A549 (cell line): ENCODE measurements at regions not wholly inside any gene's neighbourhood (a gene's known extent, or its start where the extent isn't known, plus 50 kb on each side); places are given as distances from the start of the nearest gene placed in this dataset.

ENCODE experiments used
- ATAC-seq, 2 experiments: fragments of 200-7000 bp in 1 of 2; fragments of >200 bp in 1 of 2; cut with Nextera tagmentation in 1 of 2; cut with Tn5 transposase in 1 of 2; 3 replicates each; pipeline versions ENCODE4 v1.8.0 to v1.9.1; 2018 to 2020; ENCODE audit warnings: mild to moderate bottlenecking in 1 of 2, moderate library complexity in 1 of 2
- CTCF ChIA-PET: fragments of 300-600 bp; sonication (Branson Sonifier 250); formaldehyde crosslinking; extraction: SDS; loops from one replicate; lab custom pipeline; 2021; ENCODE audit warnings: antibody characterized with exemption, inconsistent platforms; lab: Yijun Ruan, JAX
- POLR2A ChIA-PET: fragments of 350-600 bp; formaldehyde crosslinking; extraction: SDS; loops from one replicate; lab custom pipeline; 2021; ENCODE audit warnings: antibody characterized with exemption, inconsistent platforms; lab: Yijun Ruan, JAX
- DNase-seq, 2 experiments: peaks; one replicate each; pipeline versions ENCODE4 v3.0.0 to v3.0.0-alpha.2; 2011 to 2016; ENCODE audit warnings: low read depth in 1 of 2, low spot score in 1 of 2
- FAIRE-seq: peaks from 2 replicates; lab custom pipeline; 2011; peaks lifted over from hg19 to GRCh38; lab: Jason Lieb, UNC
- H3K27ac ChIP-seq, 2 experiments: fragments of >200 bp; sonication (Bioruptor Twin); formaldehyde crosslinking; 3 replicates each; pipeline ENCODE4 v1.5.1; 2016 to 2017
- H3K4me1 ChIP-seq: fragments of >200 bp; sonication (Bioruptor Twin); formaldehyde crosslinking; 3 replicates; pipeline ENCODE4 v1.6.1; 2016
- H3K4me2 ChIP-seq: fragments of >200 bp; sonication (Bioruptor Twin); formaldehyde crosslinking; 3 replicates; pipeline ENCODE4 v1.6.1; 2016
- H3K4me3 ChIP-seq: fragments of >200 bp; sonication (Bioruptor Twin); formaldehyde crosslinking; 3 replicates; pipeline ENCODE4 v1.5.1; 2016
- H3K9me3 ChIP-seq: fragments of >200 bp; sonication (Bioruptor Twin); formaldehyde crosslinking; 3 replicates; pipeline ENCODE4 v1.6.1; 2016
- CHD4 ChIP-seq: fragments of 200-600 bp; sonication (generic); IDR thresholded peaks from 2 replicates; pipeline ENCODE4 v1.6.1; 2016; ENCODE audit warnings: antibody characterized with exemption, mild to moderate bottlenecking, borderline replicate concordance
- CTCF ChIP-seq: fragments of >200 bp; sonication (Bioruptor Twin); formaldehyde crosslinking; IDR thresholded peaks from 3 replicates; pipeline ENCODE4 v1.5.1; 2016
- E2F6 ChIP-seq: IDR thresholded peaks from 2 replicates; pipeline ENCODE4 v1.6.1; 2012; ENCODE audit warnings: low read depth, borderline replicate concordance
- FOSB ChIP-seq: fragments of 250-450 bp; sonication (Bioruptor Pico); IDR thresholded peaks from 2 replicates; pipeline ENCODE4 v1.5.0; 2020; ENCODE audit warnings: mild to moderate bottlenecking, moderate library complexity
- FOSL2 ChIP-seq, 2 experiments: fragments of 450-650 bp in 1 of 2; fragments of >200 bp in 1 of 2; sonication (Bioruptor Twin) in 1 of 2; formaldehyde crosslinking; IDR thresholded peaks; 2 replicates each; pipeline versions ENCODE4 v1.5.0 to v1.6.1; 2016 to 2020; ENCODE audit warnings: mild to moderate bottlenecking in 1 of 2, moderate library complexity in 1 of 2
- GATA3 ChIP-seq: IDR thresholded peaks from 2 replicates; pipeline ENCODE4 v1.6.1; 2012; ENCODE audit warnings: borderline replicate concordance
- HDAC2 ChIP-seq: fragments of 200-600 bp; sonication (generic); IDR thresholded peaks from 2 replicates; pipeline ENCODE4 v1.6.1; 2016
- HMGXB4 ChIP-seq: fragments of 250-450 bp; sonication (Bioruptor Pico); IDR thresholded peaks from 2 replicates; pipeline ENCODE4 v1.5.0; 2021; ENCODE audit warnings: mild to moderate bottlenecking, moderate library complexity, borderline replicate concordance
- HOXB13 ChIP-seq: fragments of 250-450 bp; sonication (Bioruptor Pico); IDR thresholded peaks from 2 replicates; pipeline ENCODE4 v1.5.0; 2020; ENCODE audit warnings: low read depth, mild to moderate bottlenecking, moderate library complexity
- HOXB5 ChIP-seq: fragments of 250-450 bp; sonication (Bioruptor Pico); IDR thresholded peaks from 2 replicates; pipeline ENCODE4 v1.5.0; 2020; ENCODE audit warnings: mild to moderate bottlenecking, moderate library complexity
- JUN ChIP-seq, 2 experiments: fragments of >200 bp; sonication (Bioruptor Twin); formaldehyde crosslinking; IDR thresholded peaks; 2 replicates in 1 of 2; 3 replicates in 1 of 2; pipeline ENCODE4 v1.6.1; 2016 to 2017
- JUNB ChIP-seq: fragments of >200 bp; sonication (Bioruptor Twin); formaldehyde crosslinking; IDR thresholded peaks from 2 replicates; pipeline ENCODE4 v1.6.1; 2016
- KDM1A ChIP-seq: fragments of 200-600 bp; sonication (generic); IDR thresholded peaks from 2 replicates; pipeline ENCODE4 v1.6.1; 2016; ENCODE audit warnings: low read depth, mild to moderate bottlenecking
- MAX ChIP-seq: IDR thresholded peaks from 2 replicates; pipeline ENCODE4 v1.6.1; 2012
- MAZ ChIP-seq: fragments of 150-350 bp; IDR thresholded peaks from 2 replicates; pipeline ENCODE4 v1.6.1; 2014; ENCODE audit warnings: antibody characterized with exemption, low read depth, low read length, borderline replicate concordance
- PBX3 ChIP-seq: IDR thresholded peaks from 2 replicates; pipeline ENCODE4 v1.6.1; 2012
- POLR2A ChIP-seq: IDR thresholded peaks from 2 replicates; pipeline ENCODE4 v1.6.1; 2012; ENCODE audit warnings: mild to moderate bottlenecking, low read length
- RAD21 ChIP-seq, 2 experiments: fragments of >200 bp in 1 of 2; sonication (Bioruptor Twin) in 1 of 2; formaldehyde crosslinking in 1 of 2; IDR thresholded peaks in 1 of 2; conservative IDR thresholded peaks in 1 of 2; 2 replicates in 1 of 2; 3 replicates in 1 of 2; pipeline ENCODE4 v1.6.1; 2012 to 2018; ENCODE audit warnings: inconsistent platforms in 1 of 2
- REST ChIP-seq: fragments of 200-600 bp; sonication (generic); IDR thresholded peaks from 2 replicates; pipeline ENCODE4 v1.6.1; 2016; ENCODE audit warnings: antibody characterized with exemption, mild to moderate bottlenecking, moderate library complexity
- RNF2 ChIP-seq: fragments of 200-600 bp; sonication (generic); IDR thresholded peaks from 2 replicates; pipeline ENCODE4 v1.6.1; 2016; ENCODE audit warnings: low read depth, mild to moderate bottlenecking, antibody characterized with exemption, moderate library complexity, borderline replicate concordance
- TFCP2L1 ChIP-seq: fragments of 250-450 bp; sonication (Bioruptor Pico); IDR thresholded peaks from 2 replicates; pipeline ENCODE4 v1.5.0; 2021; ENCODE audit warnings: mild to moderate bottlenecking
- USF2 ChIP-seq: fragments of 450-650 bp; IDR thresholded peaks from 2 replicates; pipeline ENCODE4 v1.6.1; 2014; ENCODE audit warnings: antibody characterized with exemption
- ZNF302 ChIP-seq: fragments of 250-450 bp; sonication (Bioruptor Pico); IDR thresholded peaks from 2 replicates; pipeline ENCODE4 v1.9.0; 2021; ENCODE audit warnings: inconsistent platforms, mild to moderate bottlenecking, moderate library complexity
- WGBS: methylation state at CpG from one replicate; pipeline ENCODE4 v1.1.6; 2017; ENCODE audit errors: missing lambda C conversion rate; 5-methylcytosine and 5-hydroxymethylcytosine counted together

- no peak overlapping the region for H3K27ac ChIP-seq
- H3K4me1 ChIP-seq = peaks cover 20% of the 10 kb centered on the region
- H3K4me2 ChIP-seq = no peak overlapping the region
- FAIRE-seq = no peak
- no peak overlapping the region for H3K4me3 ChIP-seq
- peaks cover 3% of the 10 kb centered on the region for H3K9me3 ChIP-seq
- ChIA-PET POLR2A (no interaction called here), CTCF (interaction anchor here (1.1 kb wide), 1 partner anchor 1021 kb away, joined by 3 read pairs; no protein-coding TSS in a partner anchor)
- no peak for ATAC-seq
- no peak for DNase-seq
- 81% methylated on average over 7 of the region's 7 CpGs for WGBS
- TF ChIP-seq HOXB5 (CRISPR knock-in tag) = no peak
- no peak for TF ChIP-seq FOSL2 (IDR thresholded peaks at IDR 0.05)
- no peak for TF ChIP-seq FOSL2 (CRISPR knock-in tag; IDR thresholded peaks at IDR 0.05)
- TF ChIP-seq GATA3 = no peak
- TF ChIP-seq USF2 = no peak
- no peak for TF ChIP-seq RNF2
- no peak for TF ChIP-seq TFCP2L1 (CRISPR knock-in tag)
- no peak for TF ChIP-seq JUN (IDR thresholded peaks at IDR 0.05)
- TF ChIP-seq JUNB = no peak
- no peak for TF ChIP-seq PBX3
- no peak for TF ChIP-seq FOSB (CRISPR knock-in tag)
- no peak for TF ChIP-seq MAX
- TF ChIP-seq E2F6 = no peak
- TF ChIP-seq POLR2A = no peak
- TF ChIP-seq KDM1A = no peak
- no peak for TF ChIP-seq CHD4
- TF ChIP-seq RAD21 (conservative IDR thresholded peaks at IDR 0.05 in 1 of 2, IDR thresholded peaks at IDR 0.05 in 1 of 2) = no peak
- no peak for TF ChIP-seq MAZ
- no peak for TF ChIP-seq CTCF
Observed at GRCh38 chr6:140541288-140541687, 1166.8 kb upstream of the CITED2 start.

GRCh38 chr6:140540743-140541142 lies 1166.3 kb upstream of the CITED2 start:
- no peak overlapping the region for H3K4me2 ChIP-seq
- no peak overlapping the region for H3K27ac ChIP-seq
- peaks cover 9% of the 10 kb centered on the region for H3K9me3 ChIP-seq
- DNase-seq = no peak
- no peak for FAIRE-seq
- no peak overlapping the region for H3K4me3 ChIP-seq
- POLR2A ChIA-PET = no interaction called here
- WGBS = 83% methylated on average over 1 of the region's 1 CpG
- no peak for ATAC-seq
- CTCF ChIA-PET = interaction anchor here (1.1 kb wide), 1 partner anchor 1022 kb away, joined by 3 read pairs; no protein-coding TSS in a partner anchor
- peaks cover 20% of the 10 kb centered on the region for H3K4me1 ChIP-seq
- TF ChIP-seq CHD4 = no peak
- no peak for TF ChIP-seq HMGXB4 (CRISPR knock-in tag)
- no peak for TF ChIP-seq REST
- TF ChIP-seq GATA3 = no peak
- TF ChIP-seq RNF2 = no peak
- no peak for TF ChIP-seq USF2
- no peak for TF ChIP-seq ZNF302 (CRISPR knock-in tag)
- TF ChIP-seq CTCF = no peak
- no peak for TF ChIP-seq HDAC2
- TF ChIP-seq HOXB13 = no peak
- no peak for TF ChIP-seq JUN (IDR thresholded peaks at IDR 0.05)
